H9 (cell line): ENCODE measurements at regions not wholly inside any gene's neighbourhood (a gene's known extent, or its start where the extent isn't known, plus 50 kb on each side); places are given as distances from the start of the nearest gene placed in this dataset.

Source experiments
- DNase-seq: peaks from one replicate; pipeline ENCODE4 v3.0.0-alpha.2; 2017
- H2AFZ ChIP-seq: one replicate; pipeline ENCODE4 v1.6.1; 2013; ENCODE audit warnings: mild to moderate bottlenecking, low read length, control low read depth, moderate library complexity
- H2AK5ac ChIP-seq: 2 replicates; pipeline ENCODE4 v1.6.1; 2013; ENCODE audit warnings: low read length, control low read depth, mixed read lengths; ENCODE audit not compliant: insufficient read length
- H2BK120ac ChIP-seq: one replicate; pipeline ENCODE4 v1.6.1; 2013; ENCODE audit warnings: low read depth, mild to moderate bottlenecking, low read length, control low read depth, inconsistent platforms; ENCODE audit not compliant: poor library complexity, severe bottlenecking
- H2BK12ac ChIP-seq: 2 replicates; pipeline ENCODE4 v1.6.1; 2013; ENCODE audit warnings: low read length, control low read depth, mixed read lengths, low read depth; ENCODE audit not compliant: insufficient read length
- H2BK15ac ChIP-seq: 2 replicates; pipeline ENCODE4 v1.6.1; 2013; ENCODE audit warnings: low read depth, low read length, control low read depth
- H2BK20ac ChIP-seq: one replicate; pipeline ENCODE4 v1.6.1; 2013; ENCODE audit warnings: low read depth, mild to moderate bottlenecking, low read length, control low read depth, inconsistent platforms; ENCODE audit not compliant: poor library complexity, severe bottlenecking
- H2BK5ac ChIP-seq: 2 replicates; pipeline ENCODE4 v1.6.1; 2013; ENCODE audit warnings: low read length, control low read depth, mixed read lengths; ENCODE audit not compliant: insufficient read length
- H3K14ac ChIP-seq: 2 replicates; pipeline ENCODE4 v1.6.1; 2013; ENCODE audit warnings: low read length, control low read depth; ENCODE audit not compliant: insufficient read depth
- H3K18ac ChIP-seq: 2 replicates; pipeline ENCODE4 v1.6.1; 2013; ENCODE audit warnings: low read depth, mild to moderate bottlenecking, mixed read lengths, low read length, control low read depth; ENCODE audit not compliant: insufficient read length
- H3K23ac ChIP-seq: 2 replicates; pipeline ENCODE4 v1.6.1; 2013; ENCODE audit warnings: low read length, control low read depth, mixed read lengths, low read depth; ENCODE audit not compliant: insufficient read length
- H3K23me2 ChIP-seq: 2 replicates; pipeline ENCODE4 v1.6.1; 2013; ENCODE audit warnings: low read depth, mild to moderate bottlenecking, mixed read lengths, low read length, control low read depth; ENCODE audit not compliant: insufficient read length, poor library complexity, severe bottlenecking
- H3K27ac ChIP-seq: 2 replicates; pipeline ENCODE4 v1.5.1; 2013; ENCODE audit warnings: low read length, control low read depth, mixed read lengths, low read depth; ENCODE audit not compliant: insufficient read length
- H3K27me3 ChIP-seq: 2 replicates; pipeline ENCODE4 v1.6.1; 2013; ENCODE audit warnings: low read length, control low read depth, inconsistent platforms; ENCODE audit not compliant: insufficient read depth
- H3K4ac ChIP-seq: 2 replicates; pipeline ENCODE4 v1.6.1; 2013; ENCODE audit warnings: low read depth, mild to moderate bottlenecking, control low read depth, inconsistent platforms, low read length, moderate library complexity
- H3K4me1 ChIP-seq: 2 replicates; pipeline ENCODE4 v1.6.1; 2013; ENCODE audit warnings: low read length, control low read depth, inconsistent platforms; ENCODE audit not compliant: insufficient read depth
- H3K4me2 ChIP-seq: 2 replicates; pipeline ENCODE4 v1.6.1; 2013; ENCODE audit warnings: low read length, control low read depth, mixed read lengths; ENCODE audit not compliant: insufficient read length, insufficient read depth
- H3K56ac ChIP-seq: 2 replicates; pipeline ENCODE4 v1.6.1; 2013; ENCODE audit warnings: low read depth, mild to moderate bottlenecking, mixed read lengths, low read length, control low read depth; ENCODE audit not compliant: insufficient read length
- H3K79me1 ChIP-seq: 2 replicates; pipeline ENCODE4 v1.6.1; 2013; ENCODE audit warnings: low read depth, mild to moderate bottlenecking, moderate library complexity, low read length, control low read depth, inconsistent platforms; ENCODE audit not compliant: insufficient read depth, poor library complexity, severe bottlenecking
- H3K79me2 ChIP-seq: 2 replicates; pipeline ENCODE4 v1.6.1; 2013; ENCODE audit warnings: low read length, control low read depth, inconsistent platforms; ENCODE audit not compliant: insufficient read depth
- H3K9ac ChIP-seq: 2 replicates; pipeline ENCODE4 v1.6.1; 2013; ENCODE audit warnings: low read length, control low read depth, mixed read lengths; ENCODE audit not compliant: insufficient read length; ENCODE audit errors: extremely low read depth
- H3K9me3 ChIP-seq: one replicate; pipeline ENCODE4 v1.6.1; 2013; ENCODE audit warnings: low read depth, low read length, inconsistent platforms; ENCODE audit not compliant: control insufficient read depth
- H3T11ph ChIP-seq: one replicate; pipeline ENCODE4 v1.6.1; 2013; ENCODE audit warnings: mild to moderate bottlenecking, low read length, control low read depth, inconsistent platforms
- H4K20me1 ChIP-seq: one replicate; pipeline ENCODE4 v1.6.1; 2013; ENCODE audit not compliant: control insufficient read depth, insufficient read length, insufficient read depth
- H4K5ac ChIP-seq: 2 replicates; pipeline ENCODE4 v1.6.1; 2013; ENCODE audit warnings: low read depth, mild to moderate bottlenecking, mixed read lengths, low read length, control low read depth; ENCODE audit not compliant: insufficient read length
- H4K8ac ChIP-seq: replicated peaks from 2 replicates; pipeline ENCODE4 v1.6.1; 2013; ENCODE audit warnings: low read length, control low read depth, mixed read lengths, low read depth; ENCODE audit not compliant: insufficient read length
- H4K91ac ChIP-seq: 2 replicates; pipeline ENCODE4 v1.6.1; 2013; ENCODE audit warnings: low read depth, mild to moderate bottlenecking, moderate library complexity, mixed read lengths, low read length, control low read depth; ENCODE audit not compliant: insufficient read length
- H3K27ac Mint-ChIP-seq, 3 experiments: 2 replicates in 2 of 3; 3 replicates in 1 of 3; pipeline ENCODE4 v1.8.0; 2020 to 2021; ENCODE audit warnings: mixed read lengths in 3 of 3, mild to moderate bottlenecking in 1 of 3, moderate library complexity in 1 of 3
- H3K27me3 Mint-ChIP-seq: 2 replicates; pipeline ENCODE4 v1.8.0; 2021; ENCODE audit warnings: low read depth, mild to moderate bottlenecking, moderate library complexity, mixed read lengths
- H3K36me3 Mint-ChIP-seq, 3 experiments: 2 replicates in 2 of 3; 3 replicates in 1 of 3; pipeline ENCODE4 v1.8.0; 2020 to 2021; ENCODE audit warnings: low read depth in 3 of 3, mixed read lengths in 3 of 3; ENCODE audit not compliant: insufficient read depth in 1 of 3
- H3K4me1 Mint-ChIP-seq, 2 experiments: 2 replicates each; pipeline ENCODE4 v1.8.0; 2020; ENCODE audit warnings: mixed read lengths in 2 of 2
- H3K4me3 Mint-ChIP-seq, 2 experiments: 2 replicates in 1 of 2; 3 replicates in 1 of 2; pipeline ENCODE4 v1.8.0; 2020 to 2021; ENCODE audit warnings: mild to moderate bottlenecking in 2 of 2, mixed read lengths in 2 of 2, moderate library complexity in 1 of 2
- H3K9me3 Mint-ChIP-seq, 2 experiments: 2 replicates in 1 of 2; 3 replicates in 1 of 2; pipeline ENCODE4 v1.8.0; 2020; ENCODE audit warnings: mild to moderate bottlenecking in 2 of 2, mixed read lengths in 2 of 2, moderate library complexity in 1 of 2
- WGBS: extraction: QIAGEN DNeasy Blood & Tissue Kit; methylation state at CpG from one replicate; pipeline ENCODE4 v1.1.7; 2013; ENCODE audit warnings: missing lambda C conversion rate, low lambda C conversion rate, mixed read lengths; ENCODE audit not compliant: insufficient read length; ENCODE audit errors: extremely low coverage; 5-methylcytosine and 5-hydroxymethylcytosine counted together
- TF ChIP-seq, protein P1 (sequence below): fragments of 200-600 bp; sonication (generic); conservative IDR thresholded peaks from 3 replicates; pipeline ENCODE4 v1.8.0; 2021; ENCODE audit warnings: antibody characterized with exemption, mild to moderate bottlenecking

DNA sequence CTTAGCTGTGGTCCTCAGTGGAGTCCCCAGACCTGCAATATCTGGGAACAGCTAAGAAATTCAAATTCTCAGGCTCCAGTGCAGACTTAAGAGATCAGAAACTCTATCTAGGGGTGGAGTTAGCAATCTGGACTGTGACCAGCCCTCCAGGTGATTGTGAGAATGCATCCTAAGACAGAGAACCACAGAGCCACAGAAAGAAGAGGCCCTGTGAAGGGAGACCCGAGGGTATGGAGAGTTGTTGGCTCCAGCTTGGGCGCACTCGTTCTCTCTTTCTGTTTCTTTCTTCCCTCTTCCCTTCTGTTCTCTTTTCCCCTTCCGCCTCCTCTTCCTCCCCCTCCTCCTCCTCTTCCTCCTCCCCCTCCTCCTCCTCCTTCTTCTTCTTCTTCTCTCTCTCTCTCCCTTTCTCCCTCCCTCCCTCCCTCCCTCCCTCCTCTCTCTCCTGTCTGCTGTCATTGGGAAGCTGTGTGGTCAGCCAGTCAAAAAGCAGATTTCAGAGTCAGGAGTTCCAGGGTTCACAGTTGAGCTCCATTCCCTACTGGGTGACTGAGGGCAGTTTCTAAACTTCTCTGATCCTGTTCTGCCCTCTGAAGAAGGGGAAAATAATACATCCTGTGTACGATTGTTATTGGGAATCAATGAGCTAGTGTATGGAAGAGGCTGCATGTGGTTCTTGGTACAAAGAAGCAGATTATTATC is 62.1 kb upstream of the STEAP1B start:
- TF ChIP-seq, protein P1, sequence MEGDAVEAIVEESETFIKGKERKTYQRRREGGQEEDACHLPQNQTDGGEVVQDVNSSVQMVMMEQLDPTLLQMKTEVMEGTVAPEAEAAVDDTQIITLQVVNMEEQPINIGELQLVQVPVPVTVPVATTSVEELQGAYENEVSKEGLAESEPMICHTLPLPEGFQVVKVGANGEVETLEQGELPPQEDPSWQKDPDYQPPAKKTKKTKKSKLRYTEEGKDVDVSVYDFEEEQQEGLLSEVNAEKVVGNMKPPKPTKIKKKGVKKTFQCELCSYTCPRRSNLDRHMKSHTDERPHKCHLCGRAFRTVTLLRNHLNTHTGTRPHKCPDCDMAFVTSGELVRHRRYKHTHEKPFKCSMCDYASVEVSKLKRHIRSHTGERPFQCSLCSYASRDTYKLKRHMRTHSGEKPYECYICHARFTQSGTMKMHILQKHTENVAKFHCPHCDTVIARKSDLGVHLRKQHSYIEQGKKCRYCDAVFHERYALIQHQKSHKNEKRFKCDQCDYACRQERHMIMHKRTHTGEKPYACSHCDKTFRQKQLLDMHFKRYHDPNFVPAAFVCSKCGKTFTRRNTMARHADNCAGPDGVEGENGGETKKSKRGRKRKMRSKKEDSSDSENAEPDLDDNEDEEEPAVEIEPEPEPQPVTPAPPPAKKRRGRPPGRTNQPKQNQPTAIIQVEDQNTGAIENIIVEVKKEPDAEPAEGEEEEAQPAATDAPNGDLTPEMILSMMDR: no peak
- no peak overlapping the region for H2AFZ ChIP-seq
- Mint-ChIP-seq H3K4me1 (peaks cover 61 to 65% of the 10 kb centered on the region in 2 experiments), H3K27me3 (no peaks in the 10 kb centered on the region), H3K36me3 (no peaks in the 10 kb centered on the region), H3K9me3 (no peaks in the 10 kb centered on the region), H3K4me3 (peak overlapping the region; percentile 27 to 53; a peak in 4 of 5 replicates), H3K27ac (peak overlapping the region in 2 of 3 experiments; percentile 96 to 97; a peak in 5 of 7 replicates)
- no peak overlapping the region for H3K4ac ChIP-seq
- H3T11ph ChIP-seq: no peak overlapping the region
- no peak for DNase-seq
- H3K4me1 ChIP-seq: peaks cover 23% of the 10 kb centered on the region
- no peaks in the 10 kb centered on the region for H4K20me1 ChIP-seq
- no peaks in the 10 kb centered on the region for H3K9me3 ChIP-seq
- no peak overlapping the region for H2BK120ac ChIP-seq
- no peak overlapping the region for H3K9ac ChIP-seq
- H2BK12ac ChIP-seq: no peak overlapping the region
- no peak overlapping the region for H4K91ac ChIP-seq
- H3K56ac ChIP-seq: no peak overlapping the region
- no peak overlapping the region for H2BK15ac ChIP-seq
- no peaks in the 10 kb centered on the region for H3K79me2 ChIP-seq
- no peaks in the 10 kb centered on the region for H3K23me2 ChIP-seq
- no peak overlapping the region for H3K23ac ChIP-seq
- no peak overlapping the region for H3K18ac ChIP-seq
- H4K8ac ChIP-seq: no peak overlapping the region
- H2BK5ac ChIP-seq: no peak overlapping the region
- no peak overlapping the region for H2BK20ac ChIP-seq
- no CpG with 5 or more reads among the region's 5 CpGs for WGBS
- H3K4me2 ChIP-seq: peak overlapping the region; percentile 32
- no peak overlapping the region for H4K5ac ChIP-seq
- H3K14ac ChIP-seq: no peak overlapping the region
- peak overlapping the region; percentile 91 for H3K27ac ChIP-seq
- no peak overlapping the region for H2AK5ac ChIP-seq
- no peaks in the 10 kb centered on the region for H3K79me1 ChIP-seq
- H3K27me3 ChIP-seq: no peaks in the 10 kb centered on the region
